Ectodermal cell (in vitro differentiated cells): ENCODE measurements at regions not wholly inside any gene's neighbourhood (a gene's known extent, or its start where the extent isn't known, plus 50 kb on each side); places are given as distances from the start of the nearest gene placed in this dataset.

ENCODE experiments used
- H3K27ac ChIP-seq: 2 replicates; pipeline ENCODE4 v1.7.0; 2013; ENCODE audit warnings: mild to moderate bottlenecking, low read depth, low read length; ENCODE audit not compliant: insufficient read depth, poor library complexity, severe bottlenecking
- H3K27me3 ChIP-seq: 2 replicates; pipeline ENCODE4 v1.7.0; 2013; ENCODE audit warnings: mild to moderate bottlenecking, low read length; ENCODE audit not compliant: insufficient read depth, control insufficient read depth, poor library complexity, severe bottlenecking
- H3K36me3 ChIP-seq: one replicate; pipeline ENCODE4 v1.7.0; 2013; ENCODE audit warnings: low read length; ENCODE audit not compliant: control insufficient read depth, insufficient read depth
- H3K4me1 ChIP-seq: one replicate; pipeline ENCODE4 v1.7.0; 2013; ENCODE audit warnings: low read length; ENCODE audit not compliant: control insufficient read depth, insufficient read depth
- H3K4me3 ChIP-seq: 2 replicates; pipeline ENCODE4 v1.7.0; 2013; ENCODE audit warnings: low read depth, low read length, control low read depth; ENCODE audit not compliant: insufficient read depth
- H3K9me3 ChIP-seq: 2 replicates; pipeline ENCODE4 v1.7.0; 2013; ENCODE audit warnings: mild to moderate bottlenecking, low read length, moderate library complexity; ENCODE audit not compliant: control insufficient read depth
- WGBS, 2 experiments: methylation state at CpG; one replicate each; pipeline ENCODE4 v1.1.7; 2013; ENCODE audit warnings: missing lambda C conversion rate in 2 of 2; 5-methylcytosine and 5-hydroxymethylcytosine counted together

- Histone ChIP-seq H3K4me3 (no peak overlapping the region), H3K9me3 (peaks cover 6% of the 10 kb centered on the region), H3K4me1 (no peaks in the 10 kb centered on the region), H3K27ac (no peak overlapping the region), H3K36me3 (no peaks in the 10 kb centered on the region), H3K27me3 (no peaks in the 10 kb centered on the region)
- WGBS, 2 experiments, result 77 to 84% methylated on average over 8 of the region's 8 CpGs
Measured at GRCh38 chr1:185585770-185586169, 148.4 kb upstream of the HMCN1 start.

DNA sequence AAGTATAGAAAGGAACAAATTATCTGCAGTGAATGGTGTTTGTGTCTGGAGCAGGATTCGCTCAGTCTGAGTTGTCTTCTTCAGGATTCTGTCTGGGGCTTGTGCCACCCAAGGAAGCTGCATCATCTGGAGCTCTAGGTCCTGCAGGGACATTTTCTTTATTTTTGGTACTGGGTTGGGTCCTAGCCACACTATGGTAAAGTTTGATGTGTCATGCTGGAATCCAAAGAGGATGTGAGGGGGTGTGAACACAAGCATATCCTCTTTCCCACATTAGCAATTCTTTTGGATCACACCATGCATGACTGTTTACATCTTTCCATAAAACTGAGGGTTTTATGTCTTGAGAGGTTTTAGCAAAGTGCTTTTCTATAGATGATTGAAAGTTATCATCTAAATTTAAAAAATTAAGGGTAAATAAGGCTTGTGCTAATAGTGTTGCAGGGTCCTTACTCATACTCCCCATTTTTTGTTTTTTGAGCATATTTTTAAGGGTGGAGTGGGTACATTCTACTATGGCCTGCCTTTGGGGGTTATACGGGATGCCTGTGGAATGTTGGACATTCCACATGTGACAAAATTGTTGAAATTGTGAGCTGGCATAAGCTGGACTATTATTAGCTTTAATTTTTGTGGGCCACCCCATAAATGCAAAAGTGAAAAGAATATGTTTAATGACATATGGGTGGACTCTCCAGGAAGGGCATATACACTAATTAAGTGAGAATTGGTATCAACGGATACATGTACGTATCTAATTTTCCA is 152.0 kb upstream of the HMCN1 start:
- H3K4me3 ChIP-seq, result no peak overlapping the region
- no peaks in the 10 kb centered on the region for H3K27me3 ChIP-seq
- no peaks in the 10 kb centered on the region for H3K36me3 ChIP-seq
- H3K27ac ChIP-seq, result no peak overlapping the region
- H3K9me3 ChIP-seq, result peaks cover 6% of the 10 kb centered on the region
- 89 to 95% methylated on average over 4 of the region's 4 CpGs for WGBS, 2 experiments
- no peaks in the 10 kb centered on the region for H3K4me1 ChIP-seq

- no peaks in the 10 kb centered on the region for H3K27me3 ChIP-seq
- H3K4me1 ChIP-seq, result no peaks in the 10 kb centered on the region
- H3K4me3 ChIP-seq, result no peak overlapping the region
- no peaks in the 10 kb centered on the region for H3K36me3 ChIP-seq
- 91 to 94% methylated on average over 2 of the region's 2 CpGs for WGBS, 2 experiments
- no peak overlapping the region for H3K27ac ChIP-seq
- peaks cover 6% of the 10 kb centered on the region for H3K9me3 ChIP-seq
Measured at GRCh38 chr1:185581020-185581419, 153.2 kb upstream of the HMCN1 start.

DNA sequence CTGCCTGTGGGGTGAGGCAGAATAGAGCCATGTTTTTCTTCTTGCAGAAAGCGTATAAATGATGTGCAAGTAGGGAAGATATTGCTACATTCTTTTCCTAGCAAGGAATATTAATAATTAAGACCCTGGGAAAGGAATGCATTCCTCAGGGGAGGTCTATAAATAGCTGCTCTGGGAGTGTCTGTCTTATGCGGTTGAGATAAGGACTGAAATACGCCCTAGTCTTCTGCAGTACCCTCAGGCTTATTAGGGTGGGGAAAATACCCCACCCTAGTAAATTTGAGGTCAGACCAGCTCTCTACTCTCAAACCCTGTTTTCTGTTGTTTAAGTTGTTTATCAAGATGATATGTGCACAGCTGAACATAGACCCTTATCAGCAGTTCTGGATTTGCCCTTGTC is 155.9 kb upstream of the HMCN1 start:
- no peaks in the 10 kb centered on the region for H3K4me1 ChIP-seq
- H3K27me3 ChIP-seq, result no peaks in the 10 kb centered on the region
- no peak overlapping the region for H3K27ac ChIP-seq
- peaks cover 6% of the 10 kb centered on the region for H3K9me3 ChIP-seq
- H3K4me3 ChIP-seq, result no peak overlapping the region
- H3K36me3 ChIP-seq, result no peaks in the 10 kb centered on the region
- whole genome bisulfite sequencing, 2 experiments, result 91 to 97% methylated on average over 3 of the region's 3 CpGs

GRCh38 chr1:185574139-185574875 is 159.9 kb upstream of the HMCN1 start:
- Histone ChIP-seq H3K36me3 (no peaks in the 10 kb centered on the region), H3K4me1 (no peaks in the 10 kb centered on the region), H3K9me3 (no peaks in the 10 kb centered on the region), H3K27me3 (no peaks in the 10 kb centered on the region), H3K4me3 (no peak overlapping the region), H3K27ac (no peak overlapping the region)
- 98 to 99% methylated on average over 4 of the region's 4 CpGs for WGBS, 2 experiments

DNA sequence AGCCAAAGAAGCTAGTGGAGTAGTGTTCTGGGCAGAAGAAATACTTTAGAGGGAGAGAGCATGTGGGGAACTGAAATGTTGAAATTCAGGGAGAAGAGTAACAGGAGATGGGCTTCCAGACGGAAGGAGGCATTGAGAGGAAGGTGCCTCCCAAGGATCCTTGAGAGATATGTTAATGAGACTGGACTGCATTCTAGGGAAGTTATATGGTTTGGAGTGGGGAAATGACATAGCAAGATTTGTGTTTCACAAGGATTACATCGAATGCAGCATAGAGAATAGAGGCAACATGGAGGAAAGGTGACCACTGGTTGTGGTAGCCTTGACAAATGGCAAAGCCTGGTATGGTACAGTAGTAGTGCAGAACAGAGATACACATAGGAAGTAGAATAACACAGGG is 160.5 kb upstream of the HMCN1 start:
- no peaks in the 10 kb centered on the region for H3K27me3 ChIP-seq
- 69 to 70% methylated on average over 2 of the region's 2 CpGs for WGBS, 2 experiments
- H3K36me3 ChIP-seq, result no peaks in the 10 kb centered on the region
- H3K9me3 ChIP-seq, result no peaks in the 10 kb centered on the region
- H3K27ac ChIP-seq, result no peak overlapping the region
- no peaks in the 10 kb centered on the region for H3K4me1 ChIP-seq
- H3K4me3 ChIP-seq, result no peak overlapping the region

- no peak overlapping the region for H3K4me3 ChIP-seq
- no peaks in the 10 kb centered on the region for H3K9me3 ChIP-seq
- H3K27me3 ChIP-seq, result no peaks in the 10 kb centered on the region
- no peaks in the 10 kb centered on the region for H3K36me3 ChIP-seq
- no peak overlapping the region for H3K27ac ChIP-seq
- no peaks in the 10 kb centered on the region for H3K4me1 ChIP-seq
- 61 to 65% methylated on average over 3 of the region's 3 CpGs for WGBS, 2 experiments
Measured at GRCh38 chr1:185573162-185573561, 161.0 kb upstream of the HMCN1 start.

- 92 to 98% methylated on average over 5 of the region's 5 CpGs for WGBS, 2 experiments
- Histone ChIP-seq H3K27me3 (no peaks in the 10 kb centered on the region), H3K4me3 (no peak overlapping the region), H3K9me3 (no peaks in the 10 kb centered on the region), H3K27ac (no peak overlapping the region), H3K36me3 (no peaks in the 10 kb centered on the region), H3K4me1 (no peaks in the 10 kb centered on the region)
Measured at GRCh38 chr1:185570962-185571361, 163.2 kb upstream of the HMCN1 start.

DNA sequence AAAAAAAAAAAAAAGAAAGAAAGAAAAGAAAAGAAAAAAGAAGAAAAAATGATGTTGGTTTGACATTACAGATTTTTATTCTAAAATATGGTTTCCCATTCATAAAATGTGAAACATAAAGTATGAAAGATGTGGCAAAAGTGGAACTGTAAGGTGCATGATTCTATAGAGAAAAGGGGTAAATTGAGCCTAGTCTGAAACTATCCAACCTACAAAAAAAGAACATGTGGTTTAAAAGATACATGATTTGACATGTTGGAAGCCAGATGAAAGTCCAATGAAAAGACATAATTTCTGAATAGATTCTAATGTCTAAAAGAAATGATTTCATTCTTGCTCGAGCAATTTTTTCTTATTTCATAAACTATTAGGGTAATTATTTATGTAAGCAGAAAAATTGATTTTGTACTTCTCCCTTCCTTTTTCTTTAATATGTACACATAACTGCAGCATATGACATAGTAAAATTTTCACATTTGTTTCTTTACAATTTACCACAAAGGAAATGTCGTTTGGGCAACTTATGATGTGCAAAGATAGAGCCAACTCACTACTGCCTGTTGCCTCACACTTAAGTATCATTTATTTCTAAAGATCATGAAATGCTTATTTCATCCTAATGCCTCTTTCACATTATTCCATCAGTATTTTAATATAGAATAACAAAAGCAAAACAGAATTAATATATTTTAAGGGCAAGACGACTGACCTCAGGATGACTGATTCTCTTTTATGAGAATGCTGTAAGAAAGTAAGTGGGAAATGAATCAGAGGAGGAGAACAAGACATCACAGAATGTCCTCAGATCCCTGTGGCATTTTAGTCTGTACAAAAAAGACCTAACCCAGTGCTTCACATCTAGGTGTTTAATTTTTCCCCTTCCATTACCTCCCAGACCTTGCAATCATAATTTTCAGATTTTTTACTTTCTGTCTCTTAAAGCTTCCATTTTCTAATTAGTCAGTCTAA is 165.8 kb upstream of the HMCN1 start:
- 91 to 92% methylated on average over 2 of the region's 3 CpGs for WGBS, 2 experiments
- Histone ChIP-seq H3K36me3 (no peaks in the 10 kb centered on the region), H3K27me3 (no peaks in the 10 kb centered on the region), H3K4me1 (no peaks in the 10 kb centered on the region), H3K9me3 (no peaks in the 10 kb centered on the region), H3K4me3 (no peak overlapping the region), H3K27ac (no peak overlapping the region)

DNA sequence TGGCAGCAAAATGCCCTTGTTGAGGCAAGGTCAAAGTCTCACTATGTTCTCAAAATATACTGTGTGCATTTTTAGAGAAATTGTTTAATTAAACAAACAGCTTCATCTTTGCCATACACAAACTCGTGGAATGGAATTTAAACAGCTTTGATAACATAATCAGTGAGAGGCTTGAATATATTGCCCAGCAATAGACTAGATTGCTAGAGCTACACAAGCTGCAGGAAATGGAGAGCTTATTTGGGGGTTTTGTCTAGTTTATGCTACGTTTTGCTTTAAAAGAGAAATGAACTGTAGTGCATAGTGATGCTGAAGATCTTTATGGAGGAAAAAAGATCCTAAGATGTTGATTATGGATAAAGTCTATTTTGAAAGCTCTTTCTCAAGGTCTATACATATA is 166.8 kb upstream of the HMCN1 start:
- Histone ChIP-seq H3K27ac (no peak overlapping the region), H3K27me3 (no peaks in the 10 kb centered on the region), H3K4me1 (no peaks in the 10 kb centered on the region), H3K36me3 (no peaks in the 10 kb centered on the region), H3K4me3 (no peak overlapping the region), H3K9me3 (no peaks in the 10 kb centered on the region)
- WGBS, 2 experiments, result 87 to 97% methylated on average over 2 of the region's 2 CpGs
